Neutrophil (primary cell): ENCODE measurements at regions not wholly inside any gene's neighbourhood (a gene's known extent, or its start where the extent isn't known, plus 50 kb on each side); places are given as distances from the start of the nearest gene placed in this dataset.

Experiments
- H3K27ac ChIP-seq: fragments of 200-600 bp; sonication (generic); 2 replicates; pipeline ENCODE4 v1.5.1; 2016; ENCODE audit warnings: mild to moderate bottlenecking, moderate library complexity
- H3K27me3 ChIP-seq: fragments of 200-600 bp; sonication (generic); 2 replicates; pipeline ENCODE4 v1.6.0; 2016; ENCODE audit warnings: mild to moderate bottlenecking
- H3K36me3 ChIP-seq: fragments of 200-600 bp; sonication (generic); 2 replicates; pipeline ENCODE4 v1.5.1; 2017
- H3K4me1 ChIP-seq, 2 experiments: fragments of 200-600 bp in 1 of 2; sonication (generic) in 1 of 2; 1 replicate in 1 of 2; 2 replicates in 1 of 2; pipeline versions ENCODE4 v1.5.1 to v1.6.1; 2013 to 2016; ENCODE audit warnings: low read depth in 1 of 2, low read length in 1 of 2, mild to moderate bottlenecking in 1 of 2, moderate library complexity in 1 of 2; ENCODE audit not compliant: control insufficient read depth in 1 of 2, insufficient read depth in 1 of 2
- H3K4me3 ChIP-seq, 2 experiments: fragments of 200-600 bp in 1 of 2; sonication (generic) in 1 of 2; 1 replicate in 1 of 2; 2 replicates in 1 of 2; pipeline ENCODE4 v1.5.1; 2013 to 2016; ENCODE audit warnings: low read depth in 1 of 2, low read length in 1 of 2, mild to moderate bottlenecking in 1 of 2, moderate library complexity in 1 of 2
- H3K9me3 ChIP-seq: fragments of 200-600 bp; sonication (generic); 2 replicates; pipeline ENCODE4 v1.5.1; 2016
- CTCF ChIP-seq: fragments of 200-600 bp; sonication (generic); IDR thresholded peaks from 2 replicates; pipeline ENCODE4 v1.5.1; 2016; ENCODE audit warnings: antibody characterized with exemption

- H3K4me1 ChIP-seq = no peaks in the 10 kb centered on the region
- H3K27me3 ChIP-seq = no peaks in the 10 kb centered on the region
- TF ChIP-seq CTCF = no peak
- no peaks in the 10 kb centered on the region for H3K9me3 ChIP-seq
- H3K27ac ChIP-seq = no peak overlapping the region
- no peaks in the 10 kb centered on the region for H3K36me3 ChIP-seq
- no peak overlapping the region for H3K4me3 ChIP-seq
These were observed 1158.4 kb downstream of the BRD1 start for GRCh38 chr22:48669226-48669625.

DNA sequence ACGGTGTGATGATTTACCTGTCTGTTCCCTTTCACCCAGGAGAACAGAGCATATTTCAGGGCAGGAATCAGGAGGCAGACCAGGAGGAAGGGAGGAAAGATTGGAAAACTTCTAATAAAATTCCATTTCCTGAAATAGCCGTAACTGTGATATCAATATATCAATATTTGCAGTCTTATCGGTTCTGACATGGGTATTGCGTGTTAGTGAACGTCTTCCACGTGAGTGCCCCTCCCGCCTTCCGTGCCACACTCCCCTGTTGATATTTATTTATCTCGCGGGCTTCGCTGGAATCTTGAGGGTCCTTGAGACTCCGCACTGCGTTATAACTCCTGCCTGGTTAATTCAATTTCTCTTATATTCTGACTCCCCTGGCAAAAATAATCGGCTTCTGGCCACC, 1160.4 kb downstream of the BRD1 start:
- H3K4me3 ChIP-seq = no peak overlapping the region
- no peaks in the 10 kb centered on the region for H3K36me3 ChIP-seq
- H3K4me1 ChIP-seq = no peaks in the 10 kb centered on the region
- H3K9me3 ChIP-seq = peaks cover 3% of the 10 kb centered on the region
- H3K27me3 ChIP-seq = no peaks in the 10 kb centered on the region
- no peak overlapping the region for H3K27ac ChIP-seq
- TF ChIP-seq CTCF = no peak

GRCh38 chr22:48666620-48667019, 1161.1 kb downstream of the BRD1 start:
- Histone ChIP-seq H3K4me3 (no peak overlapping the region), H3K36me3 (no peaks in the 10 kb centered on the region), H3K27me3 (no peaks in the 10 kb centered on the region), H3K27ac (no peak overlapping the region), H3K4me1 (no peaks in the 10 kb centered on the region), H3K9me3 (peaks cover 3% of the 10 kb centered on the region)
- no peak for TF ChIP-seq CTCF

DNA sequence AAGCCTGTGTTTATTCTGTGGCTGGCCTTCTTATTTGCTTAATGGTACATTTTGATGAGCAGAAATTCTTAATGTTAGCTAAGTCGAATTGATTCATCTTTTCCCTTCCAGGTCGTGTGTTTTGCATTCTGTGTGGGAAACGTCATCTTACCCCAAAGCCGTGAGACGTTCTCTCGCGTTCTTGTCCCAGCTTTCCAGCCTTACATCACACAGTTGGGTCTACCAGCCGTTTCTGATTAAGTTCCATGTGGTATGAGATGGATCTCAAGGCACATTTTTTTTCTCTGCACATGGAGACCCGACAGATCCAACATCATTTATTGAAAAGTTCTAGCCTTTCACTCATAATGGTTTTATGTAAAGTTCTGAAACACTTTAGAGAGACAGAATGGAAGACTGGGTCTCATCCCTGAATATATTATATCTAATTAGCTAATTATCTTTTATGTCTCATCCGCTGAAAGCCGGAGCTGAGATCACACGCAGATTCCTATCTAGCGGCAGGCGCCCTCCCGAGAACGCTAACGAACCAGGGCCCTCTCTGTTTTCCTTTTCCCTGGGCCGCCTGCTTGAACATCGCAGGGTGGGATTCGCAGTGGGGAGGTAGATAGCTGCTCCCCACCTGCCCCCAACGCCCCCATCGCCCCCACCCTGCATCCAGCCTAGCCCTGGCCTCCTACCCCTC, 1162.2 kb downstream of the BRD1 start:
- no peak for TF ChIP-seq CTCF
- Histone ChIP-seq H3K27ac (no peak overlapping the region), H3K27me3 (no peaks in the 10 kb centered on the region), H3K36me3 (no peaks in the 10 kb centered on the region), H3K4me1 (no peaks in the 10 kb centered on the region), H3K9me3 (peaks cover 3% of the 10 kb centered on the region), H3K4me3 (no peak overlapping the region)

GRCh38 chr22:48664586-48664985, 1163.1 kb downstream of the BRD1 start:
- H3K9me3 ChIP-seq = peaks cover 3% of the 10 kb centered on the region
- no peaks in the 10 kb centered on the region for H3K4me1 ChIP-seq
- no peaks in the 10 kb centered on the region for H3K27me3 ChIP-seq
- H3K27ac ChIP-seq = no peak overlapping the region
- H3K4me3 ChIP-seq = no peak overlapping the region
- no peak for TF ChIP-seq CTCF
- H3K36me3 ChIP-seq = no peaks in the 10 kb centered on the region

DNA sequence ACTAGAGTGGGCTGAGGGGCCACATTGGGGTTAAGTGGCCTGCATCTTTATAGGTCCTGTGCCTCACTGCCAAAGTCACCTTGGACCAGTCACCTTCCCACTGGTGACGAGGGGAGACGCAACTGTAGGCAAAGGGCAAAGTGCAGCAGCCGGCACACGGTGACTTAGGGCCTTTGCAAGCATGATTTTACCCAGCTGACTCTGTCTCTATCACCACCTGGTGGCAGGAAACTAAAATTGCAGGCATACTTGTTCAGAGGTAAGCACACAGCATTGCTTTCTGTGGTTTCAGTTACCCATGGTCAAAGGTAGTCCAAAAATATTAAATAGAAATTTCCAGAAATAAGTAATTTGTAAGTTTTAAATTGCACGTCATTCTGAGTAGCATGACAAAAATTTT, 1164.4 kb downstream of the BRD1 start:
- Histone ChIP-seq H3K4me1 (no peaks in the 10 kb centered on the region), H3K27me3 (no peaks in the 10 kb centered on the region), H3K4me3 (no peak overlapping the region), H3K9me3 (peaks cover 3% of the 10 kb centered on the region), H3K27ac (no peak overlapping the region), H3K36me3 (no peaks in the 10 kb centered on the region)
- TF ChIP-seq CTCF = no peak
